HG03039 (cell line): ENCODE measurements at regions not wholly inside any gene's neighbourhood (a gene's known extent, or its start where the extent isn't known, plus 50 kb on each side); places are given as distances from the start of the nearest gene placed in this dataset.

Experiments used
- ATAC-seq: cut with Tn5 transposase; IDR thresholded peaks from one replicate; pipeline ENCODE4 v1.9.1; 2021; ENCODE audit warnings: mild to moderate bottlenecking, moderate library complexity; ENCODE audit not compliant: unreplicated experiment

- ATAC-seq, result no peak
Measured at GRCh38 chr21:36627242-36627641, 71.7 kb upstream of the SIM2 start.

GRCh38 chr21:36628106-36628505 lies 70.8 kb upstream of the SIM2 start:
- no peak for ATAC-seq

- no peak for ATAC-seq
Measured at GRCh38 chr21:36628761-36629460, 70.0 kb upstream of the SIM2 start.

GRCh38 chr21:36630485-36631206 lies 68.3 kb upstream of the SIM2 start:
- no peak for ATAC-seq

- no peak for ATAC-seq
Measured at GRCh38 chr21:36636016-36636415, 62.9 kb upstream of the SIM2 start.

- no peak for ATAC-seq
Measured at GRCh38 chr21:36636439-36636838, 62.5 kb upstream of the SIM2 start.

- ATAC-seq, result no peak
Measured at GRCh38 chr21:36639769-36640168, 59.1 kb upstream of the SIM2 start.

GRCh38 chr21:36640174-36640720 lies 58.7 kb upstream of the SIM2 start:
- ATAC-seq, result no peak

GRCh38 chr21:36640721-36641244 lies 58.1 kb upstream of the SIM2 start:
- no peak for ATAC-seq

- ATAC-seq, result no peak
Measured at GRCh38 chr21:36641346-36641745, 57.6 kb upstream of the SIM2 start.

GRCh38 chr21:36641886-36642285 lies 57.0 kb upstream of the SIM2 start:
- no peak for ATAC-seq

GRCh38 chr21:36642777-36643176 lies 56.1 kb upstream of the SIM2 start:
- ATAC-seq, result no peak

- no peak for ATAC-seq
Measured at GRCh38 chr21:36643374-36644250, 55.3 kb upstream of the SIM2 start.

GRCh38 chr21:36646011-36646410 lies 52.9 kb upstream of the SIM2 start:
- ATAC-seq, result no peak

GRCh38 chr21:36646645-36647044 lies 52.3 kb upstream of the SIM2 start:
- ATAC-seq, result no peak

- ATAC-seq, result no peak
Measured at GRCh38 chr21:36647279-36648093, 51.4 kb upstream of the SIM2 start.
